H9 (cell line): ENCODE measurements at regions not wholly inside any gene's neighbourhood (a gene's known extent, or its start where the extent isn't known, plus 50 kb on each side); places are given as distances from the start of the nearest gene placed in this dataset.

Experiments used
- DNase-seq: peaks from one replicate; pipeline ENCODE4 v3.0.0-alpha.2; 2017
- H2AFZ ChIP-seq: one replicate; pipeline ENCODE4 v1.6.1; 2013; ENCODE audit warnings: mild to moderate bottlenecking, low read length, control low read depth, moderate library complexity
- H2AK5ac ChIP-seq: 2 replicates; pipeline ENCODE4 v1.6.1; 2013; ENCODE audit warnings: low read length, control low read depth, mixed read lengths; ENCODE audit not compliant: insufficient read length
- H2BK120ac ChIP-seq: one replicate; pipeline ENCODE4 v1.6.1; 2013; ENCODE audit warnings: low read depth, mild to moderate bottlenecking, low read length, control low read depth, inconsistent platforms; ENCODE audit not compliant: poor library complexity, severe bottlenecking
- H2BK12ac ChIP-seq: 2 replicates; pipeline ENCODE4 v1.6.1; 2013; ENCODE audit warnings: low read length, control low read depth, mixed read lengths, low read depth; ENCODE audit not compliant: insufficient read length
- H2BK15ac ChIP-seq: 2 replicates; pipeline ENCODE4 v1.6.1; 2013; ENCODE audit warnings: low read depth, low read length, control low read depth
- H2BK20ac ChIP-seq: one replicate; pipeline ENCODE4 v1.6.1; 2013; ENCODE audit warnings: low read depth, mild to moderate bottlenecking, low read length, control low read depth, inconsistent platforms; ENCODE audit not compliant: poor library complexity, severe bottlenecking
- H2BK5ac ChIP-seq: 2 replicates; pipeline ENCODE4 v1.6.1; 2013; ENCODE audit warnings: low read length, control low read depth, mixed read lengths; ENCODE audit not compliant: insufficient read length
- H3K14ac ChIP-seq: 2 replicates; pipeline ENCODE4 v1.6.1; 2013; ENCODE audit warnings: low read length, control low read depth; ENCODE audit not compliant: insufficient read depth
- H3K18ac ChIP-seq: 2 replicates; pipeline ENCODE4 v1.6.1; 2013; ENCODE audit warnings: low read depth, mild to moderate bottlenecking, mixed read lengths, low read length, control low read depth; ENCODE audit not compliant: insufficient read length
- H3K23ac ChIP-seq: 2 replicates; pipeline ENCODE4 v1.6.1; 2013; ENCODE audit warnings: low read length, control low read depth, mixed read lengths, low read depth; ENCODE audit not compliant: insufficient read length
- H3K23me2 ChIP-seq: 2 replicates; pipeline ENCODE4 v1.6.1; 2013; ENCODE audit warnings: low read depth, mild to moderate bottlenecking, mixed read lengths, low read length, control low read depth; ENCODE audit not compliant: insufficient read length, poor library complexity, severe bottlenecking
- H3K27ac ChIP-seq: 2 replicates; pipeline ENCODE4 v1.5.1; 2013; ENCODE audit warnings: low read length, control low read depth, mixed read lengths, low read depth; ENCODE audit not compliant: insufficient read length
- H3K27me3 ChIP-seq: 2 replicates; pipeline ENCODE4 v1.6.1; 2013; ENCODE audit warnings: low read length, control low read depth, inconsistent platforms; ENCODE audit not compliant: insufficient read depth
- H3K4ac ChIP-seq: 2 replicates; pipeline ENCODE4 v1.6.1; 2013; ENCODE audit warnings: low read depth, mild to moderate bottlenecking, control low read depth, inconsistent platforms, low read length, moderate library complexity
- H3K4me1 ChIP-seq: 2 replicates; pipeline ENCODE4 v1.6.1; 2013; ENCODE audit warnings: low read length, control low read depth, inconsistent platforms; ENCODE audit not compliant: insufficient read depth
- H3K4me2 ChIP-seq: 2 replicates; pipeline ENCODE4 v1.6.1; 2013; ENCODE audit warnings: low read length, control low read depth, mixed read lengths; ENCODE audit not compliant: insufficient read length, insufficient read depth
- H3K56ac ChIP-seq: 2 replicates; pipeline ENCODE4 v1.6.1; 2013; ENCODE audit warnings: low read depth, mild to moderate bottlenecking, mixed read lengths, low read length, control low read depth; ENCODE audit not compliant: insufficient read length
- H3K79me1 ChIP-seq: 2 replicates; pipeline ENCODE4 v1.6.1; 2013; ENCODE audit warnings: low read depth, mild to moderate bottlenecking, moderate library complexity, low read length, control low read depth, inconsistent platforms; ENCODE audit not compliant: insufficient read depth, poor library complexity, severe bottlenecking
- H3K79me2 ChIP-seq: 2 replicates; pipeline ENCODE4 v1.6.1; 2013; ENCODE audit warnings: low read length, control low read depth, inconsistent platforms; ENCODE audit not compliant: insufficient read depth
- H3K9ac ChIP-seq: 2 replicates; pipeline ENCODE4 v1.6.1; 2013; ENCODE audit warnings: low read length, control low read depth, mixed read lengths; ENCODE audit not compliant: insufficient read length; ENCODE audit errors: extremely low read depth
- H3K9me3 ChIP-seq: one replicate; pipeline ENCODE4 v1.6.1; 2013; ENCODE audit warnings: low read depth, low read length, inconsistent platforms; ENCODE audit not compliant: control insufficient read depth
- H3T11ph ChIP-seq: one replicate; pipeline ENCODE4 v1.6.1; 2013; ENCODE audit warnings: mild to moderate bottlenecking, low read length, control low read depth, inconsistent platforms
- H4K20me1 ChIP-seq: one replicate; pipeline ENCODE4 v1.6.1; 2013; ENCODE audit not compliant: control insufficient read depth, insufficient read length, insufficient read depth
- H4K5ac ChIP-seq: 2 replicates; pipeline ENCODE4 v1.6.1; 2013; ENCODE audit warnings: low read depth, mild to moderate bottlenecking, mixed read lengths, low read length, control low read depth; ENCODE audit not compliant: insufficient read length
- H4K8ac ChIP-seq: replicated peaks from 2 replicates; pipeline ENCODE4 v1.6.1; 2013; ENCODE audit warnings: low read length, control low read depth, mixed read lengths, low read depth; ENCODE audit not compliant: insufficient read length
- H4K91ac ChIP-seq: 2 replicates; pipeline ENCODE4 v1.6.1; 2013; ENCODE audit warnings: low read depth, mild to moderate bottlenecking, moderate library complexity, mixed read lengths, low read length, control low read depth; ENCODE audit not compliant: insufficient read length
- H3K27ac Mint-ChIP-seq, 3 experiments: 2 replicates in 2 of 3; 3 replicates in 1 of 3; pipeline ENCODE4 v1.8.0; 2020 to 2021; ENCODE audit warnings: mixed read lengths in 3 of 3, mild to moderate bottlenecking in 1 of 3, moderate library complexity in 1 of 3
- H3K27me3 Mint-ChIP-seq: 2 replicates; pipeline ENCODE4 v1.8.0; 2021; ENCODE audit warnings: low read depth, mild to moderate bottlenecking, moderate library complexity, mixed read lengths
- H3K36me3 Mint-ChIP-seq, 3 experiments: 2 replicates in 2 of 3; 3 replicates in 1 of 3; pipeline ENCODE4 v1.8.0; 2020 to 2021; ENCODE audit warnings: low read depth in 3 of 3, mixed read lengths in 3 of 3; ENCODE audit not compliant: insufficient read depth in 1 of 3
- H3K4me1 Mint-ChIP-seq, 2 experiments: 2 replicates each; pipeline ENCODE4 v1.8.0; 2020; ENCODE audit warnings: mixed read lengths in 2 of 2
- H3K4me3 Mint-ChIP-seq, 2 experiments: 2 replicates in 1 of 2; 3 replicates in 1 of 2; pipeline ENCODE4 v1.8.0; 2020 to 2021; ENCODE audit warnings: mild to moderate bottlenecking in 2 of 2, mixed read lengths in 2 of 2, moderate library complexity in 1 of 2
- H3K9me3 Mint-ChIP-seq, 2 experiments: 2 replicates in 1 of 2; 3 replicates in 1 of 2; pipeline ENCODE4 v1.8.0; 2020; ENCODE audit warnings: mild to moderate bottlenecking in 2 of 2, mixed read lengths in 2 of 2, moderate library complexity in 1 of 2
- WGBS: extraction: QIAGEN DNeasy Blood & Tissue Kit; methylation state at CpG from one replicate; pipeline ENCODE4 v1.1.7; 2013; ENCODE audit warnings: missing lambda C conversion rate, low lambda C conversion rate, mixed read lengths; ENCODE audit not compliant: insufficient read length; ENCODE audit errors: extremely low coverage; 5-methylcytosine and 5-hydroxymethylcytosine counted together
- TF ChIP-seq, protein P1 (sequence below): fragments of 200-600 bp; sonication (generic); conservative IDR thresholded peaks from 3 replicates; pipeline ENCODE4 v1.8.0; 2021; ENCODE audit warnings: antibody characterized with exemption, mild to moderate bottlenecking

- H3K27me3 Mint-ChIP-seq: no peaks in the 10 kb centered on the region
- H3K23ac ChIP-seq: no peak overlapping the region
- no peak overlapping the region for H2BK120ac ChIP-seq
- H3K9ac ChIP-seq: no peak overlapping the region
- H4K5ac ChIP-seq: no peak overlapping the region
- H3K4me2 ChIP-seq: no peak overlapping the region
- H3K9me3 ChIP-seq: no peaks in the 10 kb centered on the region
- H3K4ac ChIP-seq: no peak overlapping the region
- H2BK20ac ChIP-seq: no peak overlapping the region
- no peaks in the 10 kb centered on the region for H3K27me3 ChIP-seq
- no peak for DNase-seq
- WGBS: no CpG with 5 or more reads among the region's 1 CpG
- no peak overlapping the region for H2BK12ac ChIP-seq
- no peak overlapping the region for H2BK5ac ChIP-seq
- no peak overlapping the region for H3K27ac ChIP-seq
- H2BK15ac ChIP-seq: no peak overlapping the region
- no peaks in the 10 kb centered on the region; the same call in 1 of the 2 replicates for H3K4me1 ChIP-seq
- H3K18ac ChIP-seq: no peak overlapping the region
- no peaks in the 10 kb centered on the region for H3K79me1 ChIP-seq
- H4K8ac ChIP-seq: no peak overlapping the region
- H4K91ac ChIP-seq: no peak overlapping the region
- no peaks in the 10 kb centered on the region for H3K23me2 ChIP-seq
- H2AFZ ChIP-seq: no peak overlapping the region
- no peaks in the 10 kb centered on the region for H3K79me2 ChIP-seq
- H3K56ac ChIP-seq: no peak overlapping the region
- no peaks in the 10 kb centered on the region for H3K36me3 Mint-ChIP-seq
- peaks cover 0 to 4% of the 10 kb centered on the region in 2 experiments; a peak in 1 of 5 replicates for H3K9me3 Mint-ChIP-seq
- H3K27ac Mint-ChIP-seq: peak overlapping the region in 1 of 3 experiments; percentile 77; a peak in 1 of 7 replicates
- H3K4me3 Mint-ChIP-seq: no peak overlapping the region
- no peak overlapping the region for H3K14ac ChIP-seq
- H2AK5ac ChIP-seq: no peak overlapping the region
- no peaks in the 10 kb centered on the region for H4K20me1 ChIP-seq
- TF ChIP-seq, protein P1, sequence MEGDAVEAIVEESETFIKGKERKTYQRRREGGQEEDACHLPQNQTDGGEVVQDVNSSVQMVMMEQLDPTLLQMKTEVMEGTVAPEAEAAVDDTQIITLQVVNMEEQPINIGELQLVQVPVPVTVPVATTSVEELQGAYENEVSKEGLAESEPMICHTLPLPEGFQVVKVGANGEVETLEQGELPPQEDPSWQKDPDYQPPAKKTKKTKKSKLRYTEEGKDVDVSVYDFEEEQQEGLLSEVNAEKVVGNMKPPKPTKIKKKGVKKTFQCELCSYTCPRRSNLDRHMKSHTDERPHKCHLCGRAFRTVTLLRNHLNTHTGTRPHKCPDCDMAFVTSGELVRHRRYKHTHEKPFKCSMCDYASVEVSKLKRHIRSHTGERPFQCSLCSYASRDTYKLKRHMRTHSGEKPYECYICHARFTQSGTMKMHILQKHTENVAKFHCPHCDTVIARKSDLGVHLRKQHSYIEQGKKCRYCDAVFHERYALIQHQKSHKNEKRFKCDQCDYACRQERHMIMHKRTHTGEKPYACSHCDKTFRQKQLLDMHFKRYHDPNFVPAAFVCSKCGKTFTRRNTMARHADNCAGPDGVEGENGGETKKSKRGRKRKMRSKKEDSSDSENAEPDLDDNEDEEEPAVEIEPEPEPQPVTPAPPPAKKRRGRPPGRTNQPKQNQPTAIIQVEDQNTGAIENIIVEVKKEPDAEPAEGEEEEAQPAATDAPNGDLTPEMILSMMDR: no peak
- H3K4me1 Mint-ChIP-seq: no peaks in the 10 kb centered on the region
- no peak overlapping the region for H3T11ph ChIP-seq
Observed at GRCh38 chr2:164281896-164282295, 339.4 kb downstream of the GRB14 start.
